ENCODE measurements at regions not wholly inside any gene's neighbourhood (a gene's known extent, or its start where the extent isn't known, plus 50 kb on each side); places are given as distances from the start of the nearest gene placed in this dataset.

DNA sequence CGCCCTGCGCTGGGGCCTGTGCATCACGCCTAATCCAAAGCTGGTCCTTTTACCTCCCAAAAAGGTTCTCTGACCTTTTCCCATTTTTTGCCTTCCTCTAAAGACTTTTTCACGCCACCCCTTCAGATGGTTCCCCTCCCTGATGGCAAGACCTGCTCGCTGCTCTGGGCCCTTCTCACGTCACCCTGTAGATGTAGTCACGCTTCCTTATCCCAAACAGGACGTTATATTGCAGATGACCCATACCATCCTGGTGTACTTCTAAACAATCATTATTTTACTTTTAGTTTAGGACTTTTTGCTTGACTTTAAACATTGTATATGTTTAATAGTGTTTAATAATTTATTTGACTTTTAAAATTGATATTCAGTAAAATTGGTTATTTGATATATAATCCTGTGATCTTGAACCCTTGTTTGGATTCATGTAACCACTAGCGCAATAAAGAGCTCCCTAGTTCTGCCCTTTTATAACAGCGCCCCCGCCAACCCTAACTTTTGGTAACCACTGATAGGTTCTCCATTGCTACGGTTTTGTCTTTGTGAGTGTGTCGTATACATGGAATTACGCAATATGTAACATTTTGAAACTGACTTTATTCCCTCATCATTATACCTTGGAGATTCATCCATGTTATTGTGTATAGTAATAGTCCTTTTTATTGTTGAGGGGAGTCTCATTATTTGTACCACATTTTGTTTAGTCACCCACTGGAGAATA is 159.0 kb upstream of the CHRNA7 start:
- TF ChIP-seq, protein P1, sequence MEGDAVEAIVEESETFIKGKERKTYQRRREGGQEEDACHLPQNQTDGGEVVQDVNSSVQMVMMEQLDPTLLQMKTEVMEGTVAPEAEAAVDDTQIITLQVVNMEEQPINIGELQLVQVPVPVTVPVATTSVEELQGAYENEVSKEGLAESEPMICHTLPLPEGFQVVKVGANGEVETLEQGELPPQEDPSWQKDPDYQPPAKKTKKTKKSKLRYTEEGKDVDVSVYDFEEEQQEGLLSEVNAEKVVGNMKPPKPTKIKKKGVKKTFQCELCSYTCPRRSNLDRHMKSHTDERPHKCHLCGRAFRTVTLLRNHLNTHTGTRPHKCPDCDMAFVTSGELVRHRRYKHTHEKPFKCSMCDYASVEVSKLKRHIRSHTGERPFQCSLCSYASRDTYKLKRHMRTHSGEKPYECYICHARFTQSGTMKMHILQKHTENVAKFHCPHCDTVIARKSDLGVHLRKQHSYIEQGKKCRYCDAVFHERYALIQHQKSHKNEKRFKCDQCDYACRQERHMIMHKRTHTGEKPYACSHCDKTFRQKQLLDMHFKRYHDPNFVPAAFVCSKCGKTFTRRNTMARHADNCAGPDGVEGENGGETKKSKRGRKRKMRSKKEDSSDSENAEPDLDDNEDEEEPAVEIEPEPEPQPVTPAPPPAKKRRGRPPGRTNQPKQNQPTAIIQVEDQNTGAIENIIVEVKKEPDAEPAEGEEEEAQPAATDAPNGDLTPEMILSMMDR (conservative IDR thresholded peaks at IDR 0.05) = no peak
- TF ChIP-seq ZFX (IDR thresholded peaks at IDR 0.05) = no peak
- H3K27ac ChIP-seq = peak overlapping the region; percentile 49

GRCh38 chr15:31871887-31872281 is 158.4 kb upstream of the CHRNA7 start:
- no peak overlapping the region for H3K27ac ChIP-seq
- no peak for TF ChIP-seq ZFX (IDR thresholded peaks at IDR 0.05)
- TF ChIP-seq, protein P1 (conservative IDR thresholded peaks at IDR 0.05) = no peak

GRCh38 chr15:31887246-31887645 is 143.1 kb upstream of the CHRNA7 start:
- TF ChIP-seq, protein P1 (conservative IDR thresholded peaks at IDR 0.05) = peak; percentile 16; the same call in 1 of the 2 replicates
- no peak for TF ChIP-seq ZFX (IDR thresholded peaks at IDR 0.05)
- H3K27ac ChIP-seq = no peak overlapping the region

DNA sequence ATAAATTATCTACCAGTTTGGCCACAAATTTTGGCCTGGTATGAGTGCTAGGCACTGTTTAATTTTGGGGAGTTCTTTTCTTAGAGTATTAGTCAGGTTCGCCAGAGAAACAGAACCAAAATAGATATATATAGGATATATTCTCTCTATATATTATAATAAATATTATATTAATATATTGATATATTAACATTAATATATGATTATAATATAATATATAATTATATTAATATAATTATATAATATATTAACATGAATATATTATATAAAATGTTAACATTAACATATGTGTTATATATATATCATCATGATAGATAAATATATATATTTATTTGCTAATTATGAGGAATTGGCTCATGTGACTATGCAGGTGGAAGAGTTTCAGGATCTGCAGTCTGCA is 137.8 kb upstream of the CHRNA7 start:
- TF ChIP-seq, protein P1 (conservative IDR thresholded peaks at IDR 0.05) = no peak
- no peak for TF ChIP-seq ZFX (IDR thresholded peaks at IDR 0.05)
- H3K27ac ChIP-seq = no peak overlapping the region

DNA sequence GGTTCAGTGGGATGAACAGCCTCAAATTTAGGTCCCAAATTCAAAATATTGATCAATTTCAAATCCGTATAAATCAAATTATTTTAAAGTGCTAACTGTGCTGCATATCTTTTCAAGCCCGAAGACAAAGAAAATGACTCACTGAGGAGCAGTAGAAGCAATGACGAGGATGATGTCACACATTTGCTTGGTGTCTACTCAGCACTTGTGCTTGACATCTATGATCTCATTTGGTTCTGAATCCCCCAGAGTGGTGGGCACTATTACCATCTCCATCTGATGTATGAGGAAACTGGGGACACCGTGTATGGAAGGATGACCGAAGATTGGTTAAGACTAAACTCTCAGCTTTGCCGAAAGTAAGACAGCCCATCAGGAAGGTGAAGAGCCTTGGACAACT is 136.5 kb upstream of the CHRNA7 start:
- TF ChIP-seq, protein P1 (conservative IDR thresholded peaks at IDR 0.05) = no peak
- no peak for TF ChIP-seq ZFX (IDR thresholded peaks at IDR 0.05)
- H3K27ac ChIP-seq = no peak overlapping the region

DNA sequence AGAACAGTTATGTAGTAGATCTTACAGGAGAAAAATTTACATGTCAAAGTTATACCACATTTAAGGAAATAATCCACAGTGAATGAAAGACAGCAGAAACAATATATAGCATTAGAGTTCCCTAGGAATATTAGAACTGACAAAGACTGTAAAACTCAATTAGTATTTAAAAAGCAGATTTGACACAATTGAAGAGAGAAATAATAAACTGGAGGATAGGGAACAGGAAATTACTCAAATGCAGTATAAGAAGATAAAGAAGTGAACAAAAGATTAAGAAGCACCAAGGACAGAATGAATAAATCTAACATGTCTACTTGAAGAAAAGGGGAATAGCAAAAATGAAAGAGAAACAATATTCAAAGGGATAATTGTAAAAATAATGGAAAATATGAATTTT is 132.6 kb upstream of the CHRNA7 start:
- no peak for TF ChIP-seq ZFX (IDR thresholded peaks at IDR 0.05)
- TF ChIP-seq, protein P1 (conservative IDR thresholded peaks at IDR 0.05) = no peak
- no peak overlapping the region for H3K27ac ChIP-seq

DNA sequence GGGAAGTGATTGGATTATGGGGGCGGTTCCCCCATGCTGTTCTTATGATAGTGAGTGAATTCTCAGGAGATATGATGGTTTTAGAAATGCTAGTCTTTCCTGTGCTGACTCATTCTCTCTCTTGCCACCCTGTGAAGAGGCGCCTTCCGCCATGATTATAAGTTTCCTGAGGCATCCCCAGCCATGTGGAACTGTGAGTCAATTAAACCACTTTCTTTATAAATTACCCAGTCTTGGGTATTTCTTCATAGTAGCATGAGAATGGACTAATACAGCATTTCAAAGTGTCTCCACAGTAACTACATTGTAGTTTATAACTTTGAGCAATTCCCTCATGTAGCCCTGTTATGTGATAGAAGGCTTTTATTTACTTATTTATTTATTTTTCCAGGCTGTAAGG is 128.8 kb upstream of the CHRNA7 start:
- H3K27ac ChIP-seq = no peak overlapping the region
- TF ChIP-seq ZFX (IDR thresholded peaks at IDR 0.05) = no peak
- TF ChIP-seq, protein P1 (conservative IDR thresholded peaks at IDR 0.05) = no peak

All from C4-2B (cell line).